Stimulated activated CD8-positive, alpha-beta memory T cell treated with anti-CD3 and anti-CD28 coated beads, Interleukin-7, amount 100 ng/mL, for 24 hours (primary cell): ENCODE measurements at regions not wholly inside any gene's neighbourhood (a gene's known extent, or its start where the extent isn't known, plus 50 kb on each side); places are given as distances from the start of the nearest gene placed in this dataset.
"Not testable (repeated sequence)": the region's sequence is repeated elsewhere in the genome, so short reads cannot be mapped to it uniquely, and the experiment has no call there.

Experiments
- DNase-seq: peaks from one replicate; pipeline ENCODE4 v3.0.0-alpha.2; 2020; ENCODE audit warnings: low read depth

DNA sequence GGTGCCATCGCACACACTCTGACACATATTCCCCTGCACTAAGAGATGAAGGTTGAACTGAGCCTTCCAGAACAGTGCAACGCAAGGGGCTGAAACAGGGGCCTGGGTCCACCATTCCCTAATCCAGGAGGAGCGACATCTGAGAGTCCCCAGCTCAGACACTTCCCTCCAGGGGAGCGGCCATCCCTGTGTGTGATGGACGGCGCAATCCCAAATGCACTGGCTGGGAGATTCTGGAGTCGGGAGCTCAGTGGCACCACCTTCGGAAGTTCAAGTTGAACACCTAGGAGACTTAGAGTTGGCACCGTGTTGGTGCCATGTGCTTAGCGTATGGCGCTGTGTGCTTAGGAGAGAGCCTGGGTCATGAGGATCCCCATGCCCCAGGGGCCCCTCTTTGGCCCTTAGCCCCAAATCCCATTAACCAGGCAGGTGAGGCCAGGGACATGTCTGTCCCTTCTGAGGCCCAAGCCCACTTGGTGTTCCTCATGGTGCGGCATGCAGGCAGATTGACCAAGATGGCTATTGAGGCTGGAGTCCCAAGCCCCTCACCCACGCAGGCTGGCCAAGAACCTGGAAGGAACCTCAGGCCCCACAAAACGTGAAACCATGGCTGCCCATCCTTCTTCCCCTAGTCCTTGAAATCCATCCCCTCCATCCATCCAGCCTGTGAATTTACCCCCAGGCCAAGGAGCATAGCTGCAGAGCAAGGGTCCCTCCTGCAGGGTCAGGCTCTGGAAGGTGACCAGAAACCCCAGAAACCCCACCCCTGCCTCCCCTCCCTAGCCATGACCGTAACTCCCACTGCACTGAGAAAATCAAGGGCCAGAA lies 114.1 kb upstream of the OTOS start:
- DNase-seq: no peak

DNA sequence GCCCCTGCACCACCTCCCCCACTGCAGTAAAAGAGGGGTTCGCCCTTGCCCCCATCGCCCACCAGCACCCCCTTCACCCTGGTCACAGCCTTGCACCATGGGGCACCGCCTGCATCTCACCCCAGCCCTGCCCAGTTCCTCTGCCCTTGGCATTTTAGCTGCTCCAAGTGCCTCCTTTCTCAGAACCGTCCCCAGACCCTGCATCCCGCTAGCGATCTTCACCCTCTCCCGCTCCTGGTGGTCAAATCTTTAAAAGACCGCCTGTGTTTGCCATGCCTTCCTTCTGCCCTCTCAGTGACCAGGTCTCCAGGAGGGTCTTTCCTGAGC lies 114.7 kb upstream of the OTOS start:
- DNase-seq: no peak

DNA sequence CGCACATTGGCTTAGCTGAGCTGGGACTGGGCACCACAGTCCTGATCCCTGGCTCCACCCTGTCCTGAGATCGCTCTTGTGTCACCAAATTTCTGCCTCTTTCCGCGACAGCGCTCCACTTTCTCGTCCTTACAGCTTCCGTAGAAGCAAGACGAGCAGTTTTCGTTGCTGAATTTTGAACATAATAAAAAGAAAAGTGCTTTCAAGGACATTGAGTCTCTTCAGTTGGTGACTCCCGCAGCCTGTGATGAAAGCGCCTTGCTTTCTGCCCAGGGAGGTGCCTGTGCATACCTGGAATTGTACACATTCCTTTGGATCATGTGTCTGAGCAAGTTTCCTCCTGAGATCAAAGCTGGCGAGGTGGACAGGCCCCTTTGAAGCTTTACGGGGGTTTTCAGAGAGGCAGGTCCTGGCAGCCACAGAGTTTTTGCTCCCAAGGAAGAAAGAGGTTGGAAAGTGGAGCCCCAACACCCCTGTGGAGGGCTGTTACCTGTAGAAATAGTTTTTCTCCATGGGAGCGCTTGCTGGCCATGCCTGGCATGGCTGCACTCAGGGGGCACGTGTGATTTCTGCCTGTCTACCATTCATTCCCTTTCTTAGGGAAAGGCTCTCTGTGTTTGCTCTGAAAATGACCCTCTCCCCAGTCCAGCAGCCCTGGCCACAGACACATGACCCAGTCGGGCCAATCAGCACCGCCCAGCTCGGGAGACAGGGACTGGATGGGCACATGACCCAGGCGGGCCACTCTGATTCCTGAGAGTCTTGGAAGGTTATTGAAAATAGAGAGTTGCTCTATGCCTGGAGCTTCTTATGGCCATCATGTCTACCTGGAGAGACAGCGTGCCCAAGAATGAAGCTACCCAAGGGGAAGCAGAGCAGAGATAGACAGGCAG lies 115.6 kb upstream of the OTOS start:
- no peak for DNase-seq

DNA sequence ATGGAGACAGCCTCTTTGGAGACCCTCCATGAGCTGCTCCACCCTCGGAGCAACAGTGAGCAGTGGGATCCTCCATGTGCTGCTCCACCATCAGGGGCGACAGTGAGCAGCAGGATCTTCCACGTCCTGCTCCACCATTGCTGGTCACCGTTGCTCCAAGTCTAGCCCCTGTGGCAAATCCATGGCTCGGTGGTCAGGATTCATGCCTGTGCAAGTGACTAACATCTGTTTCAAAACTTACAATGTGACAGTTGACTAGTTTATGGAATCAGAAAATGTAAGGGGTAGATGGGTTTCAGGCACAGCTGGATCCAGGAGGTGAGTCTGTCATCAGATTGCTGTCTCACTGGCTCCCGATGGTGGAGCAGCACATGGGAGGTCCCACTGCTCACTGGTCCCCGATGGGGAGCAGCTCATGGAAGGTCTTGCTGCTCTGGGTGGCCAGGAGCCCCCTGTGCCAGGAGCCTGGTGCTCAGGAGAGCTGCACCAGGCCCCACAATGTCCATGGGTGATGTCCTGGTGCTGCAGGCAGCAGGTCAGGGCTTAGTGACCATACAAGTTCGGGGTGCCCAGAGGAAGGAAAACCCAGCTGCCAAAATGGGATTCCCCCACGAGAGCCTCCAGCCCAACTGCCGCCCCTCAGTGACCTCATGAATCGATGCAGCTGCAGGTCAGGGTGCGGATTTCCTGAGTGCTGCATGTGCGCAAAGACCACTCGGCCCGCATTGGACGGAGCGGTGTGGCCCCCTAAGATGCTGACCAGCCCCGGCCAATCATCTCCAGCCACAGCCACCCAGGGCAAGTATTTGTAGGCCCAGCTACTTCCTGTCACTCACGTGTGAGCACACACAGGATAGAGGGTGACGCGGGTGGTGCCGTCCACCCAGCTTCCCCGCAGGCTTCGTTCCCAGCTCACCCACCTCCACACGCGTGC lies 116.5 kb upstream of the OTOS start:
- DNase-seq: no peak

GRCh38 chr2:240257940-240258580 lies 117.6 kb upstream of the OTOS start:
- DNase-seq: no peak

- no peak for DNase-seq
Measured at GRCh38 chr2:240258685-240259084, 118.2 kb upstream of the OTOS start.

DNA sequence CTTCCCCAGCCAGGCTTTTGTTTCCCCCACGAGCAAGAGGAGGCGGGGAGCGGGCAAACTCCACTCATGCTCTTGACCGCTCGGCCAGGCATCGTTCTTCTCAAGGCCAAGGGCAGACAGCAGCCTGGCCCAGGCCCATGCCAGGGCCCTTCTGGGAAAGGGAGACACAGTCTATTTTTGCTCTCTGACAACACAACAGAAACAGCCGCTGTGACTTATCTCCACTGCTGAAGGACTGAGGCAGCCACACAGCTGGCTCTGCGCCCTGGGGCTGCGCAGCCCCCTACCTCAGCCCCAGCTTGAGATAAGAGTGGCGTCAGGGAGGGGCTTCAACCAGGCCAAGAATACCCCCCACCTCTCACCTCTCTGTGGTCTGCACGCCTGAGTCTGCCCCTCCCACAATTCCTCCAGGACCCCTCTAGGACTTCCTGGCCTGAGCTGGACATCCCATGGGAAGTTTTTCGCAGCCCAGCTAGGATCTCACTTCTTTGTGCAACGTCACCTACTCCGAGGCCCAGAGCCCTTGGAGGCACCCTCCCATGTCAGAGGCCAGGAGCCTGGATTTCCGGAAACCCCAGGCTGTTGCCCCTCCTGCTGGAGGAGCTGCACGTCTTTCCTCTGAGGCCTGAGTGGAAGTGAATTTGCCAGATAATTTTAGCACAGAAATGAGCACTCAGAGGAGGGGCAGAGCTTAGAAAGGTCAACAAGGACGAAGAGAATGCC lies 118.9 kb upstream of the OTOS start:
- no peak for DNase-seq

GRCh38 chr2:240259924-240260529 lies 119.6 kb upstream of the OTOS start:
- DNase-seq: no peak

DNA sequence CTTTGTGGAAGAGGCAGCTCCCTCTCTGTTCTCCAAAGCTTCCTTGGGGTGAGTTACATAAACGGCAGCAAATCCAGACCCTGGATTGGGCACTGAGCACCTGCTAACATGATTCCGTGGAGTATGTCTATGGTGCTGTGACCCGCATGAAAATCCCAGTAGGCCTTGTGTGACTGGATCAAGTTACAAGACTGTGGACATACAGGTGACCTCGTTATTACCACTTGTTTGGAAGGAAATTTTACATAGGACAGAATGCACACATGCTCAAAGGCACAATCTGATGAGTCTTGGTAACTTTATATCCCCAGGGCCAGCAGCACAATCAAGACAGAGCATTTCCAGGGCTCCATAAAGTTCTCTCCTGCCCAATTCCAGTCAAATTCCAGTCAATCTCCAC lies 120.2 kb upstream of the OTOS start:
- no peak for DNase-seq

DNA sequence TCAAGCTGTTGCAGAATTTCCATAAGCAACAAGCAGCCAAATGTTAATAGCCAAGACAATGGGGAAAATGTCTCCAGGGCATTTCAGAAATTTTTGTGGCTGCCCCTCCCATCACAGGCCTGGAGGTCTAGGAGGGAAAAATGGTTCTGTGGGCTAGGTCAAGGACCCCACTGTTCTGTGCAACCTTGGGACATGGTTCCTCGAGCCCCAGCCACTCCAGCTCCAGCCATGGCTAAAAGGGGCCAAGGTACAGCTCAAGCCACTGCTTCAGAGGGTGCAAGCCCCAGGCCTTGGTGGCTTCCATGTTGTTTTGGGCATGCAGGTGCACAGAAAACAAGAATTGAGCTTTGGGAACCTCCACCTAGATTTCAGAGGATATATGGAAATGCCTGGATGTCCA lies 122.1 kb upstream of the OTOS start:
- DNase-seq: not testable (repeated sequence)

- DNase-seq: no peak
Measured at GRCh38 chr2:240269380-240269779, 128.9 kb upstream of the OTOS start.

GRCh38 chr2:240269886-240270285 lies 129.4 kb upstream of the OTOS start:
- no peak for DNase-seq

- DNase-seq: no peak
Measured at GRCh38 chr2:240271716-240272341, 131.4 kb upstream of the OTOS start.

- DNase-seq: no peak
Measured at GRCh38 chr2:240275386-240275785, 134.9 kb upstream of the OTOS start.

GRCh38 chr2:240277073-240277806 lies 136.8 kb upstream of the OTOS start:
- no peak for DNase-seq

- DNase-seq: no peak
Measured at GRCh38 chr2:240277807-240278522, 137.5 kb upstream of the OTOS start.

GRCh38 chr2:240278661-240279060 lies 138.2 kb upstream of the OTOS start:
- DNase-seq: no peak

GRCh38 chr2:240280621-240281020 lies 140.2 kb upstream of the OTOS start:
- no peak for DNase-seq
